HG03520 (cell line): ENCODE measurements at regions not wholly inside any gene's neighbourhood (a gene's known extent, or its start where the extent isn't known, plus 50 kb on each side); places are given as distances from the start of the nearest gene placed in this dataset.

Source experiments
- ATAC-seq: cut with Tn5 transposase; IDR thresholded peaks from one replicate; pipeline ENCODE4 v1.9.1; 2021; ENCODE audit warnings: mild to moderate bottlenecking, moderate library complexity; ENCODE audit not compliant: unreplicated experiment

DNA sequence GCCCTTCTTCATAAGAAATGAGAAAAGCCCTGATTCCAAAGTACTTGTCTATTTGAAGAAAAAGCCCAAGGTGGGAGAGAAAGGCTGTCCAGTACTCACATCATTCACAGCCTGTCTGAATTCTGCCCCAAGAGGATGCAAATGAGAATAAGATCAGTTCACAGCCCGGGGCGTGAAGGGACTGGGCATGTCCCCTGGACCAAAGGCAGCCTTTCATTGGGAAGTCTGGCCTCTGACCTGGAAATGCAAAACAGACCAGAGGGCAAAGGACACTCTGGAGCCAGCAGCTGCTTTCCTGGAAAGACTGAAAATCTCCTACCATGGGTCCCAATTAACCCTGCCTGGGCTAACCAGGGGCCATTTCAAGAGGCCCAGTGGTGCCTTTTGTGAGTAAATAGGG lies 191.2 kb upstream of the PELI2 start:
- no peak for ATAC-seq

DNA sequence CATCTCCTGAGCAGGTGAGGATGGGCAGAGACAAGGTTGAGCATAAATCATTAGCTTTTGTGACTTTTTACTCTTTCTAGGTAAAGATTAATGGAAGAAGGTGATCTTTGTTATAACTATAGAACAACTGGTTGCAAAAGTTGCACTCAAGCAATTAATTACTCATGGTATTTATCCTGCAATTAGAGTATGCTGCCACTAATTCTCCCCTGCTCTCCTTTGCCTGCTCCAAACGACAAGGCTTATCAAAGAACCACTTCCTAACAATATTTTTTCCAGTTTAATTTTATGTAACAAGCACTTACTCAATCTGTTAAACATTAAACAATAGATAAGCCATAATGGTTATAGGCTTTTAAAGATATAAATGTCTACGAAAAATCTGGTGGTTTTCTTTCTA lies 189.9 kb upstream of the PELI2 start:
- no peak for ATAC-seq

DNA sequence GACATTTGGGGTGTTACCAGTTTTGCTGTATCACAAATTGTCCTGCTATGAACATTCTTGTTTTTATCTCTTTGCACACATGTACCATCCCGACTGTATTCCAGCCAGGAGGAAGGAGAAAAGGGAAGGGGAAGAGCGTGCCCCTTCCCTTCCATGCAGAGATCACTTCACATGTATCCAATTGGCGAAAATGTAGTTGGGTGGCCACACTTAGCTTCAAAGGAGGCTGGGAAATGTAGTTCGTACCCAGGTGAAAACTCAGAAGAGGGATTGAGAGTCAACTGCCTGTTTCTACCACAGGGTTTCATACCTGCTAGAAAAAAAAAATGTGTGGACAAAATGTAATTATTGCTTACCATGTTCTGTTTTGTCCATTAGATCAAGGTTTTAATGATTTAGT lies 189.1 kb upstream of the PELI2 start:
- no peak for ATAC-seq

DNA sequence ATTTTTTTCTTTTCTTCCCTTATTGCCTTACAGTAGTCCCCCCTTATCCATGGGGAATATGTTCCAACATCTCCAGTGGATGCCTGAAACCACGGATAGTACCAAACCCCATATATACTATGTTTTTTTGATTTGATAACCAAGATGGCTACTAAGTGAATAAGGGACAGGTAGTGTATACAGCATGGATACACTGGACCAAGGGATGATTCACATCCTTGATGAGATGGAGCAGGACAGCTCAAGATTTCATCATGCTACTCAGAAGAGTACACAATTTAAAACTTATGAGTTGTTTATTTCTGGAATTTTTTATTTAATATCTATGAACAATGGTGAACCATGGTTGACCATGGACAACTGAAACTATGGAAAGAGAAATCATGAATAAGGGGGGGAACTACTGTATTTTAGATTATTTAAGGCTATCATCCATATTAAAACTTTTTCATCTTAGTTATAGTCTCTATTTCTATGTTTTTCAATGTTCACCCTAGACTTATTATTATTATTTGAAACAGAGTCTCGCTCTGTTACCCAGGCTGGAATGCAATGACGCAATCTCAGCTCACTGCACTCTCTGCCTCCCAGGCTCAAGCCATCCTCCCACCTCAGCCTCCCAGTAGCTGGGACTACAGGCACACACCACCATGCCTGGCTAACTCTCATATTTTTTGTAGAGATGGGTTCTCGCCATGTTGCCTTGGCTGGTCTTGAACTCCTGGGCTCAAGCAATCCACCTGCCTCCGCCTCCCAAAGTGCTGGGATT lies 188.0 kb upstream of the PELI2 start:
- no peak for ATAC-seq

DNA sequence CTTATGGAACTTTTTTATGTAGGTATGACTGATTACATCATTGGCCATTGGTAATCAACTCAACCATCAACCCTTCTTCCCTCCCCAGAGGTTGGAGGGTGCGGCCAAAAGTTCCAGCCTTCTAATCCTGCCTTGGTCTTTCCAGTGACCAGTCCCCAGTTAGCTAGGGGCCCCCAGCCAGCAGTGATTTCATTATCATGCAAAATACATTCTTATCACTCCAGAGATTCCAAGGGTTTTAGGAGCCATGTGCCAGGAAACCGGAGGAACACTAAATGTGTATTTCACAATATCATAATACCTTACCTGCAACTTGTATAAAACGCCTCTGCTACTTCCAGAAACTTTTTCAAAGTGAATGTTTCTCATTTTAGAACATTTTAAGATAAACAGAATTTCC lies 181.5 kb upstream of the PELI2 start:
- no peak for ATAC-seq

DNA sequence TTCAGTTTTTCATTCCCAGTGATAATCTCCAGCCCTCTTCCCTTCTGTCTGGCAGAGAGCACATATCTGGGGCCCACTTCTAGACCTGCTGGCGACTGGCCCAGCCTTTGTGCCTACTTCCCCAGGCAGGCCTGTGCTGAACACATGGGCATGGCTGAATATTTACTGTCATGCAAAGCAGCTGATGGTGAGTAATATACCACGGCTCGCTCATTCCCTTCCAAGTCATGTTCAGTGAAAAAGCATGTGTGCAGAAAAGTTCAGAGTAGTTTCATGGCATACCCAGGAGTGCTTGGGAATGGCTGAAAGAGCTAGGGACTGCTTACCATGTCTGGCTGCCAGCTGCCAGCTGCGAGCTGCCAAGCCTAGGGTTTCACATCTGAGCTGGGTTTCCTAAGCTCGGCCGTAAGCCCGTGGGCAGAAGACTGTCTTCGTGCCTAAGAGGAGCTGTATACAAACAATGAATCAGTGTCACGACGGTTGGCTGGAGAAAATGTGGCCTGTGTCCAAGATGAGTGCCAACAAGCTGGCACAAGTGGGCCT lies 179.9 kb upstream of the PELI2 start:
- ATAC-seq: no peak

DNA sequence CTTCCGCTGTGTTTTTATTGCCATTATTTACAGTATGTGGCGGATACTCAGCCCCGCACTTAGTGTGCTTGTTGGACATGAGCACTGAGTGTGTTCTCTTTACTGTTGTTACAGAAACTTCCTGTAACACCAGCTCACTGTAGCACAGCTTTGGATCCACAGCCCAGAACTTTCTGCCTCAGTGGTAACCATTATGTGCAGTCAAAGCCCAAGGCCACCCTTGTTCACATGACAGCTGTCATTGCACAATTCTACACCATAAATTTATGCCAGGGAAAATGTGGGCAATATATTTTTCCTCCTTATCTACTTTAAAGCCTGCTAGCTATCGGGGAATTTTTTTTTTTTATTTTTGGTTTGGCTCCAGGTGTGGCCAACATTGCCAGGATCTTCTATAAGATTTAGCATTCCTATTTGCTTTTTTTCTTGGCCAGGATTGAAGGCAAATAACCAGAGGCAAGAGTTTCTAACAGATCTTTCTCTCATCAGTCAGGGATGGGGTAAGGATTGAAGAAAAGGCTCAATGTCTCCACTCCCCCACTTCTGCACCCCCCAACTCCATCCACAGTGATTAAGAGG lies 176.0 kb upstream of the PELI2 start:
- no peak for ATAC-seq

DNA sequence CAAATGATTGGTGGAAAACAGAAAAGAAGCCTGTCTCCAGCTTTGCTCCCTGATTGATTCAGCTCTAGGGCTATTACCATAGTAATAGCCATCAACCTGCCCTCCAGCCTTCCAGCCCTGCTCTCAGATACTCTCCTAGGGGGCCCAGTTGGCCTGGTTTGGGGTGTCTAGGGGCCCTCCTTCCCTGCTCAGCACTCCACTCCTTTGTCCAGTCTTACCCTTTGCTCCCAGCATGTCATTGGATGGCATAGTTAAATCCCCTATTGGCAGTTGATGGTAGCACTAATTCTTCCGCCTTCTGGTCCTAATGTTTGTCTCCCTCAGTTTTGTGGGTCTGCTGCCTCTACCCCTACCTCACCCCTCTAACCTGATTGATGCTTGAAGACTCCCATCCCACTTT lies 175.4 kb upstream of the PELI2 start:
- no peak for ATAC-seq

DNA sequence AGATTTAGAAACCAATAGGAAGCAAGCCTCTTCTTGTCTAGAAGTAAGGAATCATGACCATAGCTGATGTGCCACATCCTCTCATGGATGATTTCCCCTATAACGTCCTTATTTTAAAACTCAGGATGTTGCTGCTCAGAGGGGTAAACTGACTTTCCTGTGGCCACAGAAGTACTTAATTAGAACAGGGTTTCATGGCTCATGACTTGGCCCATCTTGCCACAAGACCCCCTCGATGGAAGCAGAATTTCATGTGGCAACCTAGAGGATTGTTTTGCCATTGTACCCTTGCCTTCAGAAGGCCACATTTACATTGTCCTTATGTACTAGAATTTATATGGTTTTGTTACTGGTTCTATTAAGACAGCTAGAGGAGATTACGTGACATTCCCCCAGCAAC lies 173.5 kb upstream of the PELI2 start:
- no peak for ATAC-seq

DNA sequence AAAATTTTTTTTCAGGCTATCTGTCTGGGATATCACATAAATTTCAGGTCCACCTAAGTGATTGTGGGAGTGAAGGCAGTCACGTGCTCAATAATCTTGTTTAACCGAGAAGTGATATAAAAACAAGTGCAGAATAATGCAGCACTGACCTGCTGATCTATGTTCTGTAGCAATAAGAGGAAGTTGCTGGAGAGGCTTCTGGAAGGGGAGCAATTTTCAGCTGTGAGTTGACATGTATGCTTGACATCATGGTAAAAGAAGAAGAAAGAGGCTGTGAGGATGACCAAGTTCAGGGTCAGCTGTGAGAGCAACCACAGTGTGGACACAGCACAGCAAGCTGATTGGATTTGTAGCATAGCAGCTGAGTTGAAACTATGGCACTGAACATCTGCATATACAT lies 172.0 kb upstream of the PELI2 start:
- no peak for ATAC-seq

DNA sequence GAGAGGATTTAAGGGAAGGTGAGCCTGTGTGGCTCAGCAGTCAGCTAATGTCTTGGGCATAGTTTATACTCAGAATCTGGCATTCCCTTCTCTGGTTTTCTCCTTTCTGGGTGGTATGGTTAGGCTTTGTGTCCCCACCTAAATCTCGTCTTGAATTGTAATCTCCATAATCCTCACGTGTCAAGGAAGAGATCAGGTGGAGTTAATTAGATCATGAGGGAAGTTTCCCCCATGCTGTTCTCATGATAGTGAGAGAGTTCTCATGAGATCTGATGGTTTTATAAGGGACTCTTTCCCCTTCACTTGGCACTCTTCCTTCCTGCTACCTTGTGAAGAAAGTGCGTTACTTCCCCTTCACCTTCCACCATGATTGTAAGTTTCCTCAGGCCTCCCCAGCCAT lies 169.8 kb upstream of the PELI2 start:
- no peak for ATAC-seq

DNA sequence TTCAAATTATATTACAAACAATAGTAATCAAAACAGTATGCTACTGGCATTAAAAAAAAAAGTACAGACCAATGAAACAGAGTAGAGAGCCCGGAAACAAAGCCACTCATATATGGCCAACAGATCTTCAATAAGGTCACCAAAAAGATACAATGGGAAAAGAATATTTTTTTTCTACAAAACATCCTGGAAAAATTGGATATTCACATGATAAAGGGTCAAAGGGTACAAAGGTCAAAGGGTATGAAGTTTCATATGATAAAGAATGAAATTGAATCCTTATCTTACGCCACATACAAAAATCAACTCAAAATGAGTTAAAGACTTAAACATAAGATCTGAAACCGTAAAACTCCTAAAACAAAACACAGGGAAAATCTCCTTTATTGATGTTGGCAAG lies 168.5 kb upstream of the PELI2 start:
- no peak for ATAC-seq

DNA sequence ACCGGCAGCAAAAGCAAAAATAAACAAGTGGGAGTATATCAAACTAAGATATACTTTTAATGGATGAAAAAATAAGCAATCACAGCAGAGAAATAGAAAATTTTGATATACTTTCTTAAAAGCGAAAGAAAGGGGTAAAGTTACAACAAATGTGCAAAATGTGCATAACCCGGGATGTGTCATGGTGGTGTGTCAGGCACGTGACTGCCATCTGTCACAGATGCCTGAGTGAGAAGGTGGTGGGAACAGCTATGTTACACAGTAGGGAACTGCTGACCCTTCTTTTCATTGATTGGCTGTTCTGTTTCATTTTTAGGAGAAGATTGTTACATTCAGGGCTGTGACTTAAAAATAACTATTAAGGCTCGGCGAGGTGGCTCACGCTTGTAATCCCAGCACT lies 168.1 kb upstream of the PELI2 start:
- ATAC-seq: no peak

DNA sequence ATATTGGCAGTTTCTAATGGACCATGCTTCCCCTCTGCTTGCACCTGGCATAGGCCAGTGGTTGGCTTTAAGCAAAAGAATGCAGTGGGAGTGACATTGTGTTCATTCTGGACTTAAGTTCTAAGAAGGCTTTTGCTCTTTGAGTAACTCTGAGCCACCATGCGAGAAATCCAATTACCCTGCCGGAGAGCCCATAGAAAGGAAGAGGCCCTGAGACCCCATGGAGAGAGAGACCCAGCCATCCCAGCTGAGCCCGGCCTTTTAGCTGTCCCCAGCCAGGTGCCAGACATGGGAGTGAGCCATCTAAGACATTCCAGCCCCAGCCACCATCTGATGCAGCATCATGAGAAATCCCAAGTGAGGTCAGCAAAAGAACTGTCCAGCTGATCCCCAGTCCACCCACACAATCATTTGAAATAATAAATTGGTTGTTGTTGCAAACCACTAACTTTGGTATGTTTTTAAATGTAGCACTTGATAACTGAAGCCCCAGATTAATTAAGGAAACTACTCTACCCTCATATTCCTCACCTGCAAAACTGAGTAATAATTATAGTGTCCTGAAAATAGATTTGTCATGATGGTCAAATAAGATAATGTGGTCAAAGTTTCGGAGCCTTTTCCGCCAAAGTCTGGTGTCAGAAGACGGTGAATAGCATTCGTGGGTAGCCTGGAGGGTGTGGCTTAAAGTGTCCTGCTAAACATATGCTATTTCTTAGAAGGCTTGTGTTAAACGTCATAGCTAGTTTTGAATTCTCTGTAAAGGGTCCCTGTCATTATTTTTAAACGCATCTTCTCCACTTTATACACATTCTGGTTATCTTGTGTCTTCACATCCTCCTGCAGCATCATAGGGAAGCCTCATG lies 166.6 kb upstream of the PELI2 start:
- no peak for ATAC-seq

DNA sequence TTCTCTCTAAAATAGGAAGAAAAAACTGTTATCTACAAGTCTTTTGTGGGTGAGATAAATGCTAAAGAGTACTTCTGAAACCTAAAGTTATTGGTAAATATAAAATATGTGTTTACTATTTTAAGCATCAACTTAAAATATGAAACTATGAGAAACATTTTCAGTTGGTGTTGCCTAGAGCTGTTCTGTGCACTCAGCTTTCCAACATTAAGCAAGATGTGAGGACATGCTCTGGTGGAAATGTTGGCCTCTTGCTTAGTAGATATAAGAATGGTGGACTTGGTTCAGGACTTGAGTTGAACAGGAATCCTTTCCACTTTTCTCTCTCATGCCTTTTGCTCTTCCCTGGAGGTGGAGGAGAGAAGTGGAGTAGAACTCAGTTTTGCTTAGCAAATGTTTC lies 164.1 kb upstream of the PELI2 start:
- no peak for ATAC-seq

DNA sequence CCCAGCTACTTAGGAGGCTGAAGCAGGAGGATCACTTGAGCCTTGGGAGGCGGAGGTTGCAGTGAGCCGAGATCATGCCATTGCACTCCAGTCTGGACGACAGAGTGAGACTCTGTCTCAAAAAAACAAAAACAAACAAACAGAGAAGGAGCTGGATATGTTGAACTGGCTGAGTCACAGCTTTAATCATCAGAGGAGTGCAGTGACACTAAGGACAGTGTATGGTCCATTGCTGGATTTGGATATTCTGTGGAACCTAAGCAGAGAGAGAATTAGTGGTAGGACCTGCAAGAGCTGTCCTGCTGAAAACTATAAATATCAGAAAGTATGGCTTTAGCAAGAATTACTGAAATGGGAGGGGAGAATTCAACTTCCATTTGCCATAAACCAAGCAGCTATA lies 163.0 kb upstream of the PELI2 start:
- ATAC-seq: no peak

DNA sequence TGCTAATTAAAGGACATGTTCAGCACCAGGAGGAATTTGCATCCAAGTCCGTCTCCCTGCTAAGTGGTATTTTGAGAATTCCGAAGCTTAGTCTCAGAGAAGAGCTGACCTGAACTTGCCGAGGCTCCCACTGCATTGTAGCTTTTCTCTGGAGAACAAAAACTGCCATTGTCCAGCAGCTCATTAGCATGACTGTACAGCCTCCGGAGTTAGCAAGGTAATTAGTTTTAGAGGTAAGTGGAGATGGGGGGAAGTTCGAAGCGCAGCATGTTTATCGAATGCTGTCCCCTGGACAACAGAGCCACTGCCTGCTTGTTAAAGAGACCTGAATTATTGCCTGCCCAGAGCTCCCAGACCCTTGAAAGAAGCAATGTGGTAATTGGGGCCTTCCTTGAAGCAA lies 160.3 kb upstream of the PELI2 start:
- ATAC-seq: no peak

DNA sequence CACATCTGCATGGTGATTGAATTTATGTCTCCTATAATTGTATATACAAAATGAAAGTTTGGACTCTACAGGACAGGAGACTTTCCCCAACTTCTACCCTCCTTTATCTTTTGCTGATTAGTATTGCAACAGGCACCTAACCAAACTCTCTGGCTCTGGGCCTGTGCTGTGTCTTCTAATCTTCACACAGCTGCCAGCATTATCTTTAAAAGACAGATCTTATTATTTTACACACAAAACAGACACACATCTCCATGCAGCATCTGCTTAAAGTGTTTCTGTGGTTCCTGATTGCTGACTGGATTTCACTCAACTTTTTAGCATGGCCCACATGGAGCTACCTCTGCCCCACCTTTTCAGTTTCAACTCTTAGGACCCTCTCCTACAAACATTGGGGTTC lies 154.9 kb upstream of the PELI2 start:
- no peak for ATAC-seq

DNA sequence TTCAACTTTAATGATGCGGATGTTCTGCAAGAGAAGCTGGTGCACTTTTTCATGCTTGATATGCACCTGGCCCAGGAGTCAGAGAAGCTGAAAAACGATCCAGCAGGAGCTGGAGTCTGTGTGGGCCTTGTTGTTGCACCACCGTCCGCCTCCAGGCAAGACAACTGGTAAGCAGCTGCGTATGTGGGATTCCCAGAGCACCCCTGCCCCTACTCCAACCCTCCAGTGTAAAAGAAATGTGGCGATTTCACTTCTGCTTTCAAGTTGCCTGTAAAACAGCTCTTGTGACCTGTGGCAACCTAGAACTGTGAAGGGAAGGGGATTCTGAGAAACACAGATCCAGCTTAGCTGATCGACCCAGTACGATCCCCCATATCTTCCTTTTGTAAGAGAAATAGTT lies 154.1 kb upstream of the PELI2 start:
- ATAC-seq: no peak

DNA sequence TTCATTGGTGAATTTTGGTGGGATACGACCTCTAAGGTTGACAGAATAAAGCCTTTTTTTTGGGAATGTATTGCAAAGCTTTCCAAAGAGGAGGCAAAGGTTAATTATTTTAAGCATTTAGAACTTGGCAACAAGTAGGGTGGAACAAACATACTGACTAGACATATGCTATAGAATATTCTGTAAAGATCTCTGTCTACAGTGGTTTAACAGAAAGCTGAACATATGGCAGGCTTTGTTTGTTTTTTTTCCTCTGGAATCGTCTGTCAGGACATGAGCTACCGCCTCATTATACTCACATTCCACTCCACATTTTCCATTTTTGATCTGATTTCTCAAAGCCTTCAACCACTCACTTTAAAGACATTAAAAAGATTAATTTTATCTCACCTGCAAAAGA lies 153.4 kb upstream of the PELI2 start:
- no peak for ATAC-seq

DNA sequence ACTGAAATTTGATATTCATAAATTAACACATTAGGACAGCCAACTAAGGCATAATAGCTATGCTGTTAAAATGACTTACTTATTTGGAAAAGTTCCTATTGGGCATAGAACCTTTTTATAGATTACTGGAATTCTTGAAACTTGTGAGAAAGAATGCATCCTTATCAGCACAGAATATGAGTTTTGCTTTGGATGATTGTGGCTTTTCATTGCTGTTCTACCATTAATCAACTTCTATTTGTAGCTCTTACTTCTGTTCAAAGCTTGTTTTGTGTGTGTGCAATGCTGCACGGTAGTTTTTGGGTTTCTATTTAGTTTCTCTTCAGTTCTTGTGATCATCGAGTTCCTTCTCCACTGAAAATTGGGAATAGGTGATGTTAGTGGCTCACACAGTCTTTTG lies 152.4 kb upstream of the PELI2 start:
- ATAC-seq: no peak

DNA sequence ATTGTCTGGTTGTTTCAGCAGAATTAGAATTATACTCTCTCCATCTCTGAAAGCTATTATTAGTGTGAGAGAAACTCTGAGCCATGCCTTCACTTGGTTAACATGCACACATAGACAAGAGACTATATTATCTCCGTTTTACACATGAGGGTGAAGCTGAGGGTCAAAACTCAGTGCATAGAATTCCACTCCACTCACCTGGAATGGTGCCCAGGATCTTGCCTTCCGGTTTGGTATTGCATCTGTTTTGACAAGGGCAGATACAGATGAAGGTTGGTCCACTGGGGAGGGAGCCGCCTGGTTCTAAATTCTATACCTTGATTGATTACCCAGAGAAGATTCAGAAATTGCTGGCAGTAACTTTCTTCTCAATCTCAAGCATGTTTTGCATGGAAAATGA lies 149.5 kb upstream of the PELI2 start:
- no peak for ATAC-seq
